ENCODE measurements at regions not wholly inside any gene's neighbourhood (a gene's known extent, or its start where the extent isn't known, plus 50 kb on each side); places are given as distances from the start of the nearest gene placed in this dataset.

DNA sequence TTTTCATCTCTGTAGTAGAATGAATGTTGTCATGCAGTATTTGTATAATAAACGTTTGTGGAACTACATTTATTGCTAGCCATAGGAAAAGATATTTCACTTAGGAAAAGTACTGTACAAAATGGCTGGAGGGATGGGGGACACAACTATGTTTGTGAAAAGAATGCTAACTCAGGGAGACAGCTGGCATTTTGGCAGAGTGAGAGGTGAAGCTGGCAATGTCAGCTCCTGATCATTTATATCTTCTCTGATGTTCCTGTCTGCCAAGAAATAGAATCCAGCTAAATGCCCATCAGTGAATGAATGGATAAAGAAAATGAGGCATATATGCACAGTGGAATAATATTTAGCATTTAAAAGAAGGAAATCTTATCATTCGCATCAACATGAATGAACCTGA lies 313.0 kb upstream of the IRAK1BP1 start:
- no peak for DNase-seq (ENCODE audit: low read depth)
- no peak overlapping the region for H3K4me3 ChIP-seq (ENCODE audit: low read length)
- TF ChIP-seq, protein P1, sequence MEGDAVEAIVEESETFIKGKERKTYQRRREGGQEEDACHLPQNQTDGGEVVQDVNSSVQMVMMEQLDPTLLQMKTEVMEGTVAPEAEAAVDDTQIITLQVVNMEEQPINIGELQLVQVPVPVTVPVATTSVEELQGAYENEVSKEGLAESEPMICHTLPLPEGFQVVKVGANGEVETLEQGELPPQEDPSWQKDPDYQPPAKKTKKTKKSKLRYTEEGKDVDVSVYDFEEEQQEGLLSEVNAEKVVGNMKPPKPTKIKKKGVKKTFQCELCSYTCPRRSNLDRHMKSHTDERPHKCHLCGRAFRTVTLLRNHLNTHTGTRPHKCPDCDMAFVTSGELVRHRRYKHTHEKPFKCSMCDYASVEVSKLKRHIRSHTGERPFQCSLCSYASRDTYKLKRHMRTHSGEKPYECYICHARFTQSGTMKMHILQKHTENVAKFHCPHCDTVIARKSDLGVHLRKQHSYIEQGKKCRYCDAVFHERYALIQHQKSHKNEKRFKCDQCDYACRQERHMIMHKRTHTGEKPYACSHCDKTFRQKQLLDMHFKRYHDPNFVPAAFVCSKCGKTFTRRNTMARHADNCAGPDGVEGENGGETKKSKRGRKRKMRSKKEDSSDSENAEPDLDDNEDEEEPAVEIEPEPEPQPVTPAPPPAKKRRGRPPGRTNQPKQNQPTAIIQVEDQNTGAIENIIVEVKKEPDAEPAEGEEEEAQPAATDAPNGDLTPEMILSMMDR (conservative IDR thresholded peaks at IDR 0.05; ENCODE audit: low read depth, low read length): no peak

DNA sequence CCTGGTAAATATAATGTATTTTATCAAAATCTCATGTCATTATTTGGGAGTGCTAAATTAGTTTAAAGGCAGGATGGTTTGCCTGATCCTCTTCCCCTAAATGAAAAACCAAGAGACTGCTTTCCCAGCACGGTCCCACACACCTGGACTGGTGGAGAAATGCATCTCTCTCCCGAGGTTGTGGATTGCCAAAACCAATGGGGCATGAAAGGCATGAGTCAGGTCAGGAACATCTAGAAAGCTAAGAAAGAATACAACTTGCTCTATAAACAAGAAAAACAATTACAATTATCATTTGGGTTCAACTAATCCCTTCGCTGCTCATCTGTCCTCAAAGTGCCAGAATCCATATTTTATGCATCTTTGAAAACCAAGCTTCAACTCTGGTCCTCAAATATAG lies 308.3 kb upstream of the IRAK1BP1 start:
- DNase-seq (ENCODE audit: low read depth): no peak
- H3K4me3 ChIP-seq (ENCODE audit: low read length): no peak overlapping the region
- TF ChIP-seq, protein P1 (conservative IDR thresholded peaks at IDR 0.05; ENCODE audit: low read depth, low read length): no peak

DNA sequence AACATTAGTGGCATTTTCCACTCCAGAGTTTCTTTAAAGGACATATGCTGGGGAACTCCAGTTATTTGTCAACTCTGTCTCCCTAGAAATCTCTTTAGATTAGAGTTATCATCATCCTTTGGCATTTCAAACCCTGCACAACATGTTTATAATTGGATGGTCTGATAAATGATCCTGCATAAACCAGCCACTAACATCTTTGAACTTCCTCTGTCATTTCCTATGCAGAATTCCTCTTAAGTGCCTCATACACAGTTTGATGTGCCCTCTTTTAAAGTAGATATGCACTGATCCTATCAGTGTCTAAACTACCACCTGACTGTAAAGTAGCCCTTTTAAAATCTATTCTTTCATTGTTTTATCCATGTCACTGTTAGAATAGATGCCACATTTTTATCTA lies 306.3 kb upstream of the IRAK1BP1 start:
- no peak for DNase-seq (ENCODE audit: low read depth)
- TF ChIP-seq, protein P1 (conservative IDR thresholded peaks at IDR 0.05; ENCODE audit: low read depth, low read length): no peak
- H3K4me3 ChIP-seq (ENCODE audit: low read length): no peak overlapping the region

DNA sequence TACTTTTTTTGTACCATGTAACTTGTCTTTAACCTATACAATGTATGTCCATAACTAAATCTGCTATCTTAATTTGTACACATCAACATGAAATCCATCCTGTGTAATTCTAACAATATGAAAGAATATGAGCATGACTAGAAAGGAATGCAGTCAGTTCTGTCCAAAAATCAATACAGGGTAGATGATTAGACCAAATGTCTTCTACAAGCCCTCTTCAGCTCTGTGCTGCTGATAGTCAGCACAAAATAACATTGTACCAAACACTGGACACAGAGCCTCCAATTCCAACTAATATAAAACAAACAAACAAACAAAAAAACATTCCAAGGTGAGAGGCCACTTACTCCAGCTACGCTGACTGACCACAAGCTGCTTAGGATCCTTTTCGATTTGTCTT lies 301.4 kb upstream of the IRAK1BP1 start:
- TF ChIP-seq, protein P1 (conservative IDR thresholded peaks at IDR 0.05; ENCODE audit: low read depth, low read length): no peak
- no peak overlapping the region for H3K4me3 ChIP-seq (ENCODE audit: low read length)
- no peak for DNase-seq (ENCODE audit: low read depth)

DNA sequence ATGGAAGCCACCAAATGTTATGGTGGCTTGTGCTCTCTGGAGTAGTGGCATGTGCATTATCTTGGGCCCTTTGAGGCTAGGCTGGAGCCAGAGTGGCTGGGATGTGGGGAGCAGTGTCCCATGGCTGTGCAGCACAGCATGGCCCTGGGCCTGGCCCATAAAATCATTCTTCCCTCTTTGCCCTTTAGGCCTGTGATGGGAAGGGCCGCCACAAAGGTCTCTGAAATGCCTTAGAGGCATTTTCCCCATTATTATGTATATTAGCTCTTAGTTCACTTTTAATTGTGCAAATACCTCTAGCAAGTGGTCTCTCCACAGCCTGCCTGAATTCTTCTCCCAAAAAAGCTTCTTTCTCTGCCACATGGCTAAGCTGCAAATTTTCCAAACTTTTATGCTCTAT lies 297.3 kb upstream of the IRAK1BP1 start:
- no peak overlapping the region for H3K4me3 ChIP-seq (ENCODE audit: low read length)
- TF ChIP-seq, protein P1 (conservative IDR thresholded peaks at IDR 0.05; ENCODE audit: low read depth, low read length): no peak
- DNase-seq (ENCODE audit: low read depth): no peak

DNA sequence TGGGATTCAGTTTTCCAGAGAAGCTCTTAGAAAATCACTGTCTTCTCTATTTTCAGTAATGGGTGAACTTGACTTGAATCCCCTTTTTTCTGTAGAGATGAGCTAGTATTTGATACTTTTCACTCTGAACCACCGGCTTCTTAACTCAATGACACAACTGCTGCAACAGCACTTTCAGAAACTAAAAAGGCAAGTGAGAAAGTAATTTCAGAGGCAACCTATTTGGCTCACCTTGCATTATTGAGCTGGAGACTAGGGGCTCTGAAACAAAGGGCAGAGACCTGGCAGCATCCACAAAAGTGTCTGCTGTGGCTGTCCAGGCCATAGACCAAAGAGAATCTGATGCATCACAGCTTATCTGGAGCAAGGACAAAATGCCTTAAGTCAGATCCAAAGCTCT lies 289.8 kb upstream of the IRAK1BP1 start:
- no peak for DNase-seq (ENCODE audit: low read depth)
- TF ChIP-seq, protein P1 (conservative IDR thresholded peaks at IDR 0.05; ENCODE audit: low read depth, low read length): no peak
- no peak overlapping the region for H3K4me3 ChIP-seq (ENCODE audit: low read length)

DNA sequence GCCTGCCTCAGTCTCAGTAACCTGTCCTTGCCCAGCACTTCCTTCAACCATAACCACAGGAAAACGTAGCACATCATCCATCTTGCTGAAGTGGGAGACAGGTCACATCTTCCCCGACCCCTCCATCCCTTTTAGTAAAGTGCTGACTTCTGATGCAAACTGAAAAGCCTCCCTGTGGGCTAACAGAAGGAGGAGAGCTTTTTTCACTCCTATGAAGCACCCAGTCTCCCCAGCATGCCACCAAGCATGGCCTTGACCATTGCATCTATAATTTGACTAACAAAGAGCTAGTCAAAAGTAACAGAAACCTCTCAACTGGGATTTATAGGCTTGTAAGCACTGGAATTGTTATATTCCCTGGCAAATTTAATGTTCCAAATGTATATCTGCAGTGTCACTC lies 288.9 kb upstream of the IRAK1BP1 start:
- no peak for DNase-seq (ENCODE audit: low read depth)
- no peak overlapping the region for H3K4me3 ChIP-seq (ENCODE audit: low read length)
- TF ChIP-seq, protein P1 (conservative IDR thresholded peaks at IDR 0.05; ENCODE audit: low read depth, low read length): no peak

Measured in retinal pigment epithelial cell (primary cell).